22Rv1 (cell line): ENCODE measurements at regions not wholly inside any gene's neighbourhood (a gene's known extent, or its start where the extent isn't known, plus 50 kb on each side); places are given as distances from the start of the nearest gene placed in this dataset.

Source experiments
- ZFX ChIP-seq: fragments of 450-650 bp; IDR thresholded peaks from 2 replicates; pipeline ENCODE4 v1.6.1; 2017; ENCODE audit warnings: antibody characterized with exemption, borderline replicate concordance
- TF ChIP-seq, protein P1 (sequence below): fragments of 450-650 bp; IDR thresholded peaks from 2 replicates; pipeline ENCODE4 v1.5.1; 2017; ENCODE audit warnings: mild to moderate bottlenecking

DNA sequence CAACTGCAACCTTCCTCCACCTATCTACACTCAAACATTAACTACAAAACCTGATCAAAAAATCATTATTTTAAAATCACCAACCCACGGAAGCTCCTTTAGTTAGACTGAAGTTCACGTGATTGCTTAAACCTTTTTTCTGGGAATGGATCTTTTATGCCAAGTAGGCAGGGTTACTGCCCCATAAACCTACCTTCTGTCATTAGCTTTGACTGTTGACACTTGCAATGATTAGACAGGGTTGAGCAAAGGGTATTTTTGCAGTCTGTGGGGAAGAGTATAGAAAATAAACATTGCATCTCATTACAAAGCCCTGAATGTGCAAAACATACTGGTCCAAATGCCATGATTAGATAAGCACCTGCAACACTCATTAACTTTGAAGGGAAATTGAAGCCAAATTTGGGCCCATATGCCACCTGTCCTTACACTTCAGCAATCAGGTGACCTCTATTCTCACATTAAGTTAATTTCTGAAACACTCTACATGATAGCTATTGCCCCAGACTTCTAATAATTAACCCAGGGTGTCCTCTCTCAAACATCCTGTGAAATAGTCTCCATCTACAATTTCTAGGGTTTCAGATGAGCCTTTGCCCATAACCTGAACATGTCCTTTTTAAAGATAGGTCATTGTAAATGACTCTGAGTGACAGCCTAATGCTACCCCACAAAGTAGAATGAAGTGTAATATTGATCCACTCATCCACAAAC lies 156.0 kb upstream of the PLEKHG7 start:
- TF ChIP-seq, protein P1, sequence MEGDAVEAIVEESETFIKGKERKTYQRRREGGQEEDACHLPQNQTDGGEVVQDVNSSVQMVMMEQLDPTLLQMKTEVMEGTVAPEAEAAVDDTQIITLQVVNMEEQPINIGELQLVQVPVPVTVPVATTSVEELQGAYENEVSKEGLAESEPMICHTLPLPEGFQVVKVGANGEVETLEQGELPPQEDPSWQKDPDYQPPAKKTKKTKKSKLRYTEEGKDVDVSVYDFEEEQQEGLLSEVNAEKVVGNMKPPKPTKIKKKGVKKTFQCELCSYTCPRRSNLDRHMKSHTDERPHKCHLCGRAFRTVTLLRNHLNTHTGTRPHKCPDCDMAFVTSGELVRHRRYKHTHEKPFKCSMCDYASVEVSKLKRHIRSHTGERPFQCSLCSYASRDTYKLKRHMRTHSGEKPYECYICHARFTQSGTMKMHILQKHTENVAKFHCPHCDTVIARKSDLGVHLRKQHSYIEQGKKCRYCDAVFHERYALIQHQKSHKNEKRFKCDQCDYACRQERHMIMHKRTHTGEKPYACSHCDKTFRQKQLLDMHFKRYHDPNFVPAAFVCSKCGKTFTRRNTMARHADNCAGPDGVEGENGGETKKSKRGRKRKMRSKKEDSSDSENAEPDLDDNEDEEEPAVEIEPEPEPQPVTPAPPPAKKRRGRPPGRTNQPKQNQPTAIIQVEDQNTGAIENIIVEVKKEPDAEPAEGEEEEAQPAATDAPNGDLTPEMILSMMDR: no peak
- no peak for TF ChIP-seq ZFX
